ENCODE measurements at regions not wholly inside any gene's neighbourhood (a gene's known extent, or its start where the extent isn't known, plus 50 kb on each side); places are given as distances from the start of the nearest gene placed in this dataset.
A peak's percentile ranks its signal among the peaks of the same experiment; 100 is the strongest.

DNA sequence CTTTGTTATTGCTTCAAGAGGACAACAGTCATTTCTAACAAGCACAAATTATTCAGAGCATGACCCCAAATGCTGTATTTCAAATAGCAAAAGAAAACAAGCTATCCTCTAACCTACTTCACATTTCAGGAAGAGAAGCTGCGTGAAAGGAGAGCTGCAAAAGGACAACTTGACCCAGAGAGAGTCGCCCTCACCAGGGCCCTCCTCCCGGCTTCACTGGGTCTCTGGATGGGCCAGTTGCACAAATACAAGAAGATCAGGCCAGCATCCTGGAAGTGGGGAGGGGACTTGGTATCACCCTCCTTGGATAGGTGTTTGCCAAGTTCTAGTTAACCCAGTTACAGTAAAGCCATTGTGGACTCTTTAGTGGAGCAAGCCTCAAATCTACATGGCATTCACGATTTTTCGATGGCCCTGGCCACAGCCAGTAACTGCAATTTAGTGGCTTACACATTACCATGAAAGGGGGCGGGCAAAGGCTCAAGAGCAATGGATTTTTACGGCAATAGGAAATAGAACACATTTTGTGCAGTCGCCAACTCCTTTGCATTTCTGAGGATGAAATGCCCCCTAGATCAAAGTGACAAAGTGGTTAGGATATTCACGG, 166.9 kb upstream of the DIO2 start:
- peaks cover 33% of the 10 kb centered on the region for H3K9me3 Mint-ChIP-seq
- ChIA-PET POLR2A (no interaction called here), CTCF (no interaction called here)
- DNase-seq (ENCODE audit: low spot score) = no peak
- H3K4me1 Mint-ChIP-seq = peaks cover 9% of the 10 kb centered on the region; the same call in 1 of the 2 replicates
- peak; percentile 51 for ATAC-seq
- H3K4me3 Mint-ChIP-seq = no peak overlapping the region
- H3K27me3 Mint-ChIP-seq (ENCODE audit: low read depth) = no peaks in the 10 kb centered on the region; the same call in 1 of the 2 replicates
- H3K36me3 Mint-ChIP-seq = peaks cover 3% of the 10 kb centered on the region; the same call in 1 of the 2 replicates
- TF ChIP-seq NR1H2 (CRISPR knock-in tag; IDR thresholded peaks at IDR 0.05) = no peak
- TF ChIP-seq, protein P1, sequence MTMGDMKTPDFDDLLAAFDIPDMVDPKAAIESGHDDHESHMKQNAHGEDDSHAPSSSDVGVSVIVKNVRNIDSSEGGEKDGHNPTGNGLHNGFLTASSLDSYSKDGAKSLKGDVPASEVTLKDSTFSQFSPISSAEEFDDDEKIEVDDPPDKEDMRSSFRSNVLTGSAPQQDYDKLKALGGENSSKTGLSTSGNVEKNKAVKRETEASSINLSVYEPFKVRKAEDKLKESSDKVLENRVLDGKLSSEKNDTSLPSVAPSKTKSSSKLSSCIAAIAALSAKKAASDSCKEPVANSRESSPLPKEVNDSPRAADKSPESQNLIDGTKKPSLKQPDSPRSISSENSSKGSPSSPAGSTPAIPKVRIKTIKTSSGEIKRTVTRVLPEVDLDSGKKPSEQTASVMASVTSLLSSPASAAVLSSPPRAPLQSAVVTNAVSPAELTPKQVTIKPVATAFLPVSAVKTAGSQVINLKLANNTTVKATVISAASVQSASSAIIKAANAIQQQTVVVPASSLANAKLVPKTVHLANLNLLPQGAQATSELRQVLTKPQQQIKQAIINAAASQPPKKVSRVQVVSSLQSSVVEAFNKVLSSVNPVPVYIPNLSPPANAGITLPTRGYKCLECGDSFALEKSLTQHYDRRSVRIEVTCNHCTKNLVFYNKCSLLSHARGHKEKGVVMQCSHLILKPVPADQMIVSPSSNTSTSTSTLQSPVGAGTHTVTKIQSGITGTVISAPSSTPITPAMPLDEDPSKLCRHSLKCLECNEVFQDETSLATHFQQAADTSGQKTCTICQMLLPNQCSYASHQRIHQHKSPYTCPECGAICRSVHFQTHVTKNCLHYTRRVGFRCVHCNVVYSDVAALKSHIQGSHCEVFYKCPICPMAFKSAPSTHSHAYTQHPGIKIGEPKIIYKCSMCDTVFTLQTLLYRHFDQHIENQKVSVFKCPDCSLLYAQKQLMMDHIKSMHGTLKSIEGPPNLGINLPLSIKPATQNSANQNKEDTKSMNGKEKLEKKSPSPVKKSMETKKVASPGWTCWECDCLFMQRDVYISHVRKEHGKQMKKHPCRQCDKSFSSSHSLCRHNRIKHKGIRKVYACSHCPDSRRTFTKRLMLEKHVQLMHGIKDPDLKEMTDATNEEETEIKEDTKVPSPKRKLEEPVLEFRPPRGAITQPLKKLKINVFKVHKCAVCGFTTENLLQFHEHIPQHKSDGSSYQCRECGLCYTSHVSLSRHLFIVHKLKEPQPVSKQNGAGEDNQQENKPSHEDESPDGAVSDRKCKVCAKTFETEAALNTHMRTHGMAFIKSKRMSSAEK (CRISPR knock-in tag; IDR thresholded peaks at IDR 0.05; ENCODE audit: borderline replicate concordance) = no peak
- H3K27ac Mint-ChIP-seq = no peak overlapping the region

DNA sequence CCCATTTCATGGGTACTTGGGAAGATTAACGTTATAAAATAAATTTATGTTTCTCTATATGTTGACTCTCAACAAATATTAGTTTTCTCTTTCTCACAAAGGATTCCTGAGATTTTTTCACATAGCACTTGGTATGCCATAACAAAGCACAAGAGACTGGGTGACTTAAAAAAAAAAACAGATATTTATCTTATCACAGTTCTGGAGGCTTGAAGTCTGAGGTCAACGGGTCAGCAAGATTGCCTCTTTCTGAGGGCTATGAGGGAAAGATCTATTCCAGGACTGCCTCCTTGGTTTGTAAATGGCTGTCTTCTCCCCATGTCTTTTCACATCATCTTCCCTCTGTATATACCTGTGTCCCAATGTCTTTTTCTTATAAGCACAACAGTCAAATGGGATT, 153.5 kb upstream of the DIO2 start:
- H3K4me1 Mint-ChIP-seq = no peaks in the 10 kb centered on the region
- ATAC-seq (no peak), DNase-seq (ENCODE audit: low spot score) (no peak)
- ChIA-PET POLR2A (no interaction called here), CTCF (interaction anchor here (0.6 kb wide), 2 partner anchors 8 to 9 kb away, joined by 3 to 4 read pairs; no protein-coding TSS in a partner anchor)
- peaks cover 17% of the 10 kb centered on the region for H3K9me3 Mint-ChIP-seq
- H3K27me3 Mint-ChIP-seq (ENCODE audit: low read depth) = no peaks in the 10 kb centered on the region
- H3K4me3 Mint-ChIP-seq = no peak overlapping the region
- no peaks in the 10 kb centered on the region for H3K36me3 Mint-ChIP-seq
- no peak overlapping the region for H3K27ac Mint-ChIP-seq
- TF ChIP-seq EMX1 (CRISPR knock-in tag; IDR thresholded peaks at IDR 0.05) (no peak), MYBL2 (CRISPR knock-in tag; IDR thresholded peaks at IDR 0.05) (no peak), ZNF263 (CRISPR knock-in tag; IDR thresholded peaks at IDR 0.05; ENCODE audit: low read depth) (no peak), IRF2 (CRISPR knock-in tag; IDR thresholded peaks at IDR 0.05; ENCODE audit: borderline replicate concordance, low read depth) (no peak)
- TF ChIP-seq, protein P1 (CRISPR knock-in tag; IDR thresholded peaks at IDR 0.05; ENCODE audit: borderline replicate concordance) = no peak
- TF ChIP-seq, protein P2, sequence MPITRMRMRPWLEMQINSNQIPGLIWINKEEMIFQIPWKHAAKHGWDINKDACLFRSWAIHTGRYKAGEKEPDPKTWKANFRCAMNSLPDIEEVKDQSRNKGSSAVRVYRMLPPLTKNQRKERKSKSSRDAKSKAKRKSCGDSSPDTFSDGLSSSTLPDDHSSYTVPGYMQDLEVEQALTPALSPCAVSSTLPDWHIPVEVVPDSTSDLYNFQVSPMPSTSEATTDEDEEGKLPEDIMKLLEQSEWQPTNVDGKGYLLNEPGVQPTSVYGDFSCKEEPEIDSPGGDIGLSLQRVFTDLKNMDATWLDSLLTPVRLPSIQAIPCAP (CRISPR knock-in tag; IDR thresholded peaks at IDR 0.05) = no peak

DNA sequence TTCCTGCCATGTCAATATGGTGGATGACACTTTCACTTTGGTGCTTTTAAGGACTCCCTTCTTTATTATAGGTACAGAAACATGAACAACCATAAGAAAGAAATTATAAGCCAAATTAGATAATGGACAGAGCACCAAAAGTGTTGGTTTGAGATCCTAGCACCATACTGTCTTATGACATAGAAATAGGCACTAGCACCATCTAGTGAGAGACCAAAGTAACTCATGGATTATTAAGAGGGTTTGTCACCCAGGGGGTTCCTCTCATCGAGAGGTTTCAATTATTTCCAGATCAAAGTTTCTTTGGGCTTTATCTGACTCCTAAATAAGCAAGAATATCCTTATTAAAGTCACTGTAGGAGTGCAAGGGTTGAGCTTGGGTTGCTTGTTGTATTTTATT, 153.0 kb upstream of the DIO2 start:
- no peak overlapping the region for H3K27ac Mint-ChIP-seq
- POLR2A ChIA-PET = no interaction called here
- CTCF ChIA-PET = interaction anchor here (0.6 kb wide), 2 partner anchors 8 to 9 kb away, joined by 3 to 4 read pairs; no protein-coding TSS in a partner anchor
- H3K4me1 Mint-ChIP-seq = no peaks in the 10 kb centered on the region
- DNase-seq (ENCODE audit: low spot score) = no peak
- peak; percentile 79 for ATAC-seq
- H3K27me3 Mint-ChIP-seq (ENCODE audit: low read depth) = no peaks in the 10 kb centered on the region
- peaks cover 16% of the 10 kb centered on the region for H3K9me3 Mint-ChIP-seq
- no peaks in the 10 kb centered on the region for H3K36me3 Mint-ChIP-seq
- H3K4me3 Mint-ChIP-seq = no peak overlapping the region
- TF ChIP-seq TCF7 (CRISPR knock-in tag; IDR thresholded peaks at IDR 0.05; ENCODE audit: low read depth) (no peak), SMAD4 (CRISPR knock-in tag; IDR thresholded peaks at IDR 0.05) (no peak), TP53 (CRISPR knock-in tag; IDR thresholded peaks at IDR 0.05) (no peak), ESRRA (CRISPR knock-in tag; IDR thresholded peaks at IDR 0.05; ENCODE audit: borderline replicate concordance) (no peak), TEAD1 (CRISPR knock-in tag; IDR thresholded peaks at IDR 0.05) (no peak), SP1 (CRISPR knock-in tag; conservative IDR thresholded peaks at IDR 0.05) (no peak), CBFB (CRISPR knock-in tag; IDR thresholded peaks at IDR 0.05; ENCODE audit: low read depth) (no peak), SOX15 (CRISPR knock-in tag; IDR thresholded peaks at IDR 0.05) (no peak), MXD4 (CRISPR knock-in tag; IDR thresholded peaks at IDR 0.05; ENCODE audit: borderline replicate concordance) (no peak), ZNF219 (CRISPR knock-in tag; IDR thresholded peaks at IDR 0.05; ENCODE audit: borderline replicate concordance) (no peak)
- TF ChIP-seq, protein P2 (CRISPR knock-in tag; IDR thresholded peaks at IDR 0.05) = no peak
- TF ChIP-seq, protein P3, sequence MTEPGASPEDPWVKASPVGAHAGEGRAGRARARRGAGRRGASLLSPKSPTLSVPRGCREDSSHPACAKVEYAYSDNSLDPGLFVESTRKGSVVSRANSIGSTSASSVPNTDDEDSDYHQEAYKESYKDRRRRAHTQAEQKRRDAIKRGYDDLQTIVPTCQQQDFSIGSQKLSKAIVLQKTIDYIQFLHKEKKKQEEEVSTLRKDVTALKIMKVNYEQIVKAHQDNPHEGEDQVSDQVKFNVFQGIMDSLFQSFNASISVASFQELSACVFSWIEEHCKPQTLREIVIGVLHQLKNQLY (CRISPR knock-in tag; IDR thresholded peaks at IDR 0.05) = no peak
- TF ChIP-seq, protein P4, sequence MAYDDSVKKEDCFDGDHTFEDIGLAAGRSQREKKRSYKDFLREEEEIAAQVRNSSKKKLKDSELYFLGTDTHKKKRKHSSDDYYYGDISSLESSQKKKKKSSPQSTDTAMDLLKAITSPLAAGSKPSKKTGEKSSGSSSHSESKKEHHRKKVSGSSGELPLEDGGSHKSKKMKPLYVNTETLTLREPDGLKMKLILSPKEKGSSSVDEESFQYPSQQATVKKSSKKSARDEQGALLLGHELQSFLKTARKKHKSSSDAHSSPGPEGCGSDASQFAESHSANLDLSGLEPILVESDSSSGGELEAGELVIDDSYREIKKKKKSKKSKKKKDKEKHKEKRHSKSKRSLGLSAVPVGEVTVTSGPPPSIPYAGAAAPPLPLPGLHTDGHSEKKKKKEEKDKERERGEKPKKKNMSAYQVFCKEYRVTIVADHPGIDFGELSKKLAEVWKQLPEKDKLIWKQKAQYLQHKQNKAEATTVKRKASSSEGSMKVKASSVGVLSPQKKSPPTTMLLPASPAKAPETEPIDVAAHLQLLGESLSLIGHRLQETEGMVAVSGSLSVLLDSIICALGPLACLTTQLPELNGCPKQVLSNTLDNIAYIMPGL (CRISPR knock-in tag; IDR thresholded peaks at IDR 0.05) = no peak
